BE2C (cell line): ENCODE measurements at regions not wholly inside any gene's neighbourhood (a gene's known extent, or its start where the extent isn't known, plus 50 kb on each side); places are given as distances from the start of the nearest gene placed in this dataset.

Source experiments
- DNase-seq: peaks from one replicate; pipeline ENCODE4 v3.0.0-alpha.2; 2020
- H3K27me3 ChIP-seq: fragments of 250-450 bp; sonication (Bioruptor Pico); 2 replicates; pipeline ENCODE4 v1.5.1; 2020; ENCODE audit warnings: mild to moderate bottlenecking
- H3K36me3 ChIP-seq: fragments of 250-450 bp; sonication (Bioruptor Pico); 2 replicates; pipeline ENCODE4 v1.5.1; 2020; ENCODE audit warnings: mild to moderate bottlenecking
- H3K4me1 ChIP-seq: fragments of 250-450 bp; sonication (Bioruptor Pico); 2 replicates; pipeline ENCODE4 v1.5.1; 2020
- H3K4me3 ChIP-seq: 2 replicates; pipeline ENCODE4 v1.5.1; 2011; ENCODE audit warnings: low read depth, low read length
- H3K9me3 ChIP-seq: fragments of 250-450 bp; sonication (Bioruptor Pico); 2 replicates; pipeline ENCODE4 v1.5.1; 2020
- CTCF ChIP-seq: IDR thresholded peaks from 2 replicates; pipeline ENCODE4 v1.5.1; 2012; ENCODE audit warnings: mild to moderate bottlenecking, low read depth, low read length

- Histone ChIP-seq H3K4me3 (no peak overlapping the region), H3K36me3 (no peaks in the 10 kb centered on the region), H3K9me3 (no peaks in the 10 kb centered on the region), H3K27me3 (no peaks in the 10 kb centered on the region), H3K4me1 (no peaks in the 10 kb centered on the region)
- no peak for TF ChIP-seq CTCF
- no peak for DNase-seq
Observed at GRCh38 chr7:136143271-136143670, 166.1 kb upstream of the MTPN start.

GRCh38 chr7:136142583-136142982, 165.4 kb upstream of the MTPN start:
- H3K9me3 ChIP-seq: no peaks in the 10 kb centered on the region
- TF ChIP-seq CTCF: no peak
- no peaks in the 10 kb centered on the region for H3K36me3 ChIP-seq
- no peaks in the 10 kb centered on the region for H3K4me1 ChIP-seq
- no peak overlapping the region for H3K4me3 ChIP-seq
- DNase-seq: no peak
- H3K27me3 ChIP-seq: no peaks in the 10 kb centered on the region

GRCh38 chr7:136140469-136140868, 163.3 kb upstream of the MTPN start:
- no peak overlapping the region for H3K4me3 ChIP-seq
- no peaks in the 10 kb centered on the region for H3K36me3 ChIP-seq
- H3K9me3 ChIP-seq: no peaks in the 10 kb centered on the region
- no peak for TF ChIP-seq CTCF
- no peak for DNase-seq
- no peaks in the 10 kb centered on the region for H3K27me3 ChIP-seq
- H3K4me1 ChIP-seq: no peaks in the 10 kb centered on the region

GRCh38 chr7:136139417-136139816, 162.3 kb upstream of the MTPN start:
- H3K9me3 ChIP-seq: no peaks in the 10 kb centered on the region
- TF ChIP-seq CTCF: no peak
- no peaks in the 10 kb centered on the region for H3K36me3 ChIP-seq
- no peak for DNase-seq
- H3K27me3 ChIP-seq: no peaks in the 10 kb centered on the region
- H3K4me1 ChIP-seq: no peaks in the 10 kb centered on the region; the same call in 1 of the 2 replicates
- no peak overlapping the region for H3K4me3 ChIP-seq

GRCh38 chr7:136138991-136139390, 161.8 kb upstream of the MTPN start:
- no peak for DNase-seq

More at GRCh38 chr7:136138991-136139390, 161.8 kb upstream of the MTPN start:
- no peaks in the 10 kb centered on the region for H3K27me3 ChIP-seq
- no peaks in the 10 kb centered on the region for H3K9me3 ChIP-seq
- no peaks in the 10 kb centered on the region; the same call in 1 of the 2 replicates for H3K4me1 ChIP-seq
- TF ChIP-seq CTCF: no peak
- H3K4me3 ChIP-seq: no peak overlapping the region
- H3K36me3 ChIP-seq: no peaks in the 10 kb centered on the region
